ENCODE measurements at regions not wholly inside any gene's neighbourhood (a gene's known extent, or its start where the extent isn't known, plus 50 kb on each side); places are given as distances from the start of the nearest gene placed in this dataset.
"Not testable (repeated sequence)": the region's sequence is repeated elsewhere in the genome, so short reads cannot be mapped to it uniquely, and the experiment has no call there.

DNA sequence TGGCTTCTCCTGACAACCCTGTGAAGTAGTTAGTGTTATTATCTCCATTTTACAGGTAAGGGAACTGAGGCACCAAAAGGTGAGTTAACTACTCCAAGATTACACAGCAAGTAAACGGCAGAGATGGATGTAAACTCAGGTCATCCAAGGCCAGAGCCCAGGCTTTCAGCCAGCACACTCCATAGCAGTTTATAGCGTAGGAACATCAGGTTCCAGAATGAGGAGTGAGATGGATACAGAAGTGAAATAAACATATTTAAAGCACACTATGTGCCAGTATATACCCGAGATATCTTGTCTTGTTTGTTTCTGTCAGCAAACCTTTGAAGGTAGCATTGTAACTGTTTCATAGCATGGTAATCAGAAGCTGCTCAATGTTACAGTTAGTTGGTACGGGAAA lies 279.0 kb downstream of the OXSM start:
- no peak for DNase-seq (ENCODE audit: low read depth)

GRCh38 chr3:26070854-26071253 lies 281.0 kb downstream of the OXSM start:
- DNase-seq (ENCODE audit: low read depth), result no peak

DNA sequence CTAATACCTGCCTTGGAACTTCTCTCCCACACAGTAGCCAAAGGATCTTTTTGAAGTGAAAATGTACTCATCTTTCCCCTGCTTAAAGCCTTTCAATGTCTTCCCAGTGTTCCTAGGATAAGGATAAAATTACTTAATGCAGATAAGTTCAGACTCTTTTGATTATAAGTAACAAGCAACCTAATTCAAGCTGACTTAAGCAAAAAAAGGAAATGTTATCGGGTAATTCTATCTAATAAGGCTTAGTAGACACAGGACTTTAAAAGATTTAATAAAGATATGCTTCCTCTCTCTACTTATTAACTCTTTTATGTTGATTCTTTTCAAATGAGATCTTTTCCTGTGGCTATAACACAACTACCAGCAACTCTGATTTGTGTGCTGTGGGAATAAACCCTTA lies 284.2 kb downstream of the OXSM start:
- DNase-seq (ENCODE audit: low read depth), result no peak

DNA sequence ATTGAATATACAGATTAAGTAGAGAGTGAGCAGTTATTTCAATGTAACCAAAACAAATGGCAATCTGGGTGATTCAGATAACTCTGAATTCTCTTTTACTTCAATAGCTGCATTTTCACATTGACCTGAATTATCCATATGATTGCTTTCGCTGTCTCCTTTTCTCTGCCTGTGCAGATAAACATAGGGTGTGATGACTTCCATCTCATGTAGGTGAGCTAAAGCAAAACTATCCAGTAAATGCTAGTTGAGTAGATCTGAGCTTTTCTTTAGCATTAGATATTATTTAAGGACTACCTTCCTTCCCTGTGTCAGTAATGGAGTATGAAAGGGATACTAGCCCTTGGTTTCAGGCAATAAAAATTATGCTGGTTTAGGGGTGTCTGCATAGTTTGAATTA lies 288.6 kb downstream of the OXSM start:
- no peak for DNase-seq (ENCODE audit: low read depth)

GRCh38 chr3:26081166-26081565 lies 291.3 kb downstream of the OXSM start:
- no peak for DNase-seq (ENCODE audit: low read depth)

- no peak for DNase-seq (ENCODE audit: low read depth)
Measured at GRCh38 chr3:26081806-26082205, 291.9 kb downstream of the OXSM start.

- no peak for DNase-seq (ENCODE audit: low read depth)
Measured at GRCh38 chr3:26082911-26083310, 293.0 kb downstream of the OXSM start.

DNA sequence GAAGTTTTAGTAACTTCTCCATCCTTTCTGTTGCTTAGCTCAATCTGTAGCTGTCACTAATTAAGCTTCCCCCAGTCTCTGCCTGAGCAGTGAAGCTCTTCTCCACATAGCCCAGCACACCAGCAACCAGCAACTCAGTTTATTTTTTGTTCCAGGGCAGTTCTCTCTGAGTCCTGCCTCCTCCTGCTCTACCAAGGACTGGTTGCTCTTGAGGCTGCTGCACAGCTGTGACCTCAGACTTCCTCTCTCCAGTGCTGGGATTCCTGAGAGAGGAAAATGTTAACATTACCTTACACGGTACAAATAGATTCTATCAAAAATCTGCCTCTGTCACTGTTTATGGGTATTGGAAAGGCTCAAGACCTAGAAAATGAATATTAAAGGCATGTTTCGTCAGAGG lies 294.7 kb downstream of the OXSM start:
- DNase-seq (ENCODE audit: low read depth), result no peak

DNA sequence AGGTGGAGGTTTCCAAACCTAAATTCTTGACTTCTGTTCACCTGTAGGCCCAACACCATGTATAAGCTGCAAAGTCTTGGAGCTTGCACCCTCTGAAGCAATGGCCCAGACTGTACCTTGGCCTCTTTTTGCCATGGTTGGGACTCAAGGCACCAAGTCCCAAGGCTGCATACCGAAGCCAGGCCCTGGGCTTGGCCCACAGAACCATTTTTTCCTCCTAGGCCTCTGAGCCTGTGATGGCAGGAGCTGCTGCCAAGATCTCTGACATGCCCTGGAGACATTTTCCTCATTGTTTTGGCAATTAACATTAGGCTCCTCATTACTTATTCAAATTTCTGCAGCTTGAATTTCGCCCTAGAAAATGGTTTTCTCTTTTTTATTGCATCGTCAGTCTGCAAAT lies 297.9 kb downstream of the OXSM start:
- no peak for DNase-seq (ENCODE audit: low read depth)

- no peak for DNase-seq (ENCODE audit: low read depth)
Measured at GRCh38 chr3:26089249-26089648, 299.4 kb downstream of the OXSM start.

DNA sequence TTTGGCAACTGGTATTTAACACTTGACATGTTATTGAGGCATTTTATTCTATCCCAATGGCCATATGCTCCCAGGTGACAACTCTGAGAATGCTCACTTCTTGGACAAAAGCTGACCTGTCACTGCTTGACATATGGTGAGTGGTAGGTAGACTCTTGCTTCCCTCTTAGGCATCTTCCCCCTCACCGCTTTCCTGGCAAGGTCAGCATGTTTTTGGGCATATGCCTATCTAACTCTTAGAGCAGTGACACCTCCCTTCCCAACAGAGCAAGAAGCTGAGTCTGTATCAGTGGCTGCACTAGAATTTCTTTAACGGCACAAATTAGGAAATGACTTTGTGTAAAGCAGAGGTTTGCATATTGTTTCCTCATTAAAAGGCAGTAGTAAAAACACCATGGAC lies 300.7 kb downstream of the OXSM start:
- DNase-seq (ENCODE audit: low read depth), result no peak

- DNase-seq (ENCODE audit: low read depth), result no peak
Measured at GRCh38 chr3:26091096-26091495, 301.2 kb downstream of the OXSM start.

DNA sequence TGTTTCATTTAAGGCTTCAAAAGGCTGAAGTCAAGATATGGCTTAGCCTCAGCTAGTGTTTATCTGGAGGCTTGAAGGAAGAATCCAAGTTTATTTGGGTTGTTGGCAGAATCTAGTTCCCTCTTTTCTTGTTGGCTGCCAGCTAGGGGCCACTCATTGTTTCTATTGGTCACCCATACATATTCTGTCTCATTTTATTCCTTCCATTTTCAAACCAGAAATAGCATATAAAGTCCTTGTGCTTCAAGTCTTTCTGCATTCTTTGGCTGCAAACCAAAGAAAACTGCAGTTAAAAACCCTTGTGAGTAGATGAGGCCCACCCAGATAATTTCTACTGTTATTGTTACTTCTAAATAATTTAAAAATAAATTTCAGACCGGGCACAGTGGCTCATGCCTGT lies 301.7 kb downstream of the OXSM start:
- DNase-seq (ENCODE audit: low read depth), result no peak

GRCh38 chr3:26097111-26097510 lies 307.2 kb downstream of the OXSM start:
- not testable (repeated sequence) for DNase-seq (ENCODE audit: low read depth)

- no peak for DNase-seq (ENCODE audit: low read depth)
Measured at GRCh38 chr3:26099692-26100091, 309.8 kb downstream of the OXSM start.

GRCh38 chr3:26100176-26100575 lies 310.3 kb downstream of the OXSM start:
- no peak for DNase-seq (ENCODE audit: low read depth)

DNA sequence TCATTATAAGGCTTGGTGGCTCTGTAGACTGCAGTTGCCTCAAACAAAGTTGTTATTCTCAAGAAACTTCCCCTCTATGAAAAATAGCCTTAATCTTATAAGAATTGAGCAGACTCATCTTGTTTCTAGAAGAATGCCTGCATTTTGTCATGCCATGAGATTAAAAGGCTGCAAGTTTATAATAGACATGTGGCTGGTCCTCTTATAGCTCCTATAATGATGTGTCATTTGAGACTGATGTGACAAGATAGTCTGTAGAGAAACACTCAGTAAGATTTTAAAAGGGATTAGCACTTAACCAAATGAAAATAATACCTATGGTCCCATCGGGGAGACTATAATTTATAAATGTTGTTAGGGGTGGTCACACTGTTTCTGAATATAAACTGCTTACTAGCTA lies 312.5 kb downstream of the OXSM start:
- DNase-seq (ENCODE audit: low read depth), result no peak

DNA sequence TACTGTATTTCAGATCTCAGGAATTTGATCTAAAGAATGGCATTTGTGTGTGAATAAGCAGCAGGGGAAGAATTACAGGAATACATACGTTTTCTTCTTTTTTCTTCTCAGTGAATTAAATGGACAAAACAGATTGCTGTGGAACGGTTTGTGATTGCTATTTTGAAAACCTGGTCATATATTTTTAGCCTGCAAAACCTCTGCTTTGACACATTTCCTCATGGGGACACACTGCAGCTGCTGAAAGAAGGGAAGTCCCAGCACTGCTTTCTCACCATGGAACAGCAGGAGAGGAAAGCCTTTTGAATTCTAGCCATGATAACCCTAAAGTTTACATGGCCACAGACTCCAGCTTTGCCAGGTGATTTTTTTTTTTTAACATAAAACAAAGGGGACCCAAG lies 315.0 kb downstream of the OXSM start:
- no peak for DNase-seq (ENCODE audit: low read depth)

DNA sequence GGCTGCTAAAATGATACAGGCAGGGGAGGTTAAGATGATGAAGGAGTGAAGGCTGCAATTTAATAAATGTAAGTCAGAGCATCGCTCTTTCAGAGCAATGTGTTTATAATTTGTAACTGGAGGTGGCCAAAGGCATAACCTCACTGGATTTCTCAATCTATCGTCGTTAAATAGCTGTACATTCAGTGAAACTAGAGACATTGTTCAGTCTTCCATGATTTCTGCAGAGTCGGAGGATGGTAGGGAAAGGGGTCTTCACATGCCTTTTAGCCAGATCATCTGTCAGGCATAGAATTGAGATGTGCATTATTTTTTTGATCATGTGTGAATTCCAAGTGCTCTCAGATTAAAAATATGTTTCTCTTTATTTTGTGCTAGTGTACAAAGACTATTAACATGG lies 315.4 kb downstream of the OXSM start:
- no peak for DNase-seq (ENCODE audit: low read depth)

DNA sequence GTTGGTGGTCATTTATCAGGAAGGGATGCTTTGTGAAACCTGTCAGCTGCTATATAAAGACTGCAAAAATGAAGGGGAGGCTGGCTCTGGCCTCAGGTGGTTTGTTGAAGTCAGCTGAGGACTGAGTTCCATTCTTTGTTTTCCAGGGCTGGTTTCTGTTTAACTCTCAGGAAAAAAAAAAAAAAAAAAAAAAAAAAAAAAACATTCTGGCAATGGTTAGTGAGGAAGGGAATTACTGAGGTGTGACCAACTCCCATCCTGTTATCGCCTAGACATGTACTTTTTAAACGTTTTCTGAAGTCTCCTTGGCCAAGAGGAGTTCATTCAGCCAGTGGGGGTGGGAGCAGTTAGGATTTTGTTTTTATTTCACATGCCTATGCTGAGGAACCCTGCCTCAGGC lies 316.3 kb downstream of the OXSM start:
- no peak for DNase-seq (ENCODE audit: low read depth)

GRCh38 chr3:26108846-26109489 lies 319.1 kb downstream of the OXSM start:
- DNase-seq (ENCODE audit: low read depth), result no peak

DNA sequence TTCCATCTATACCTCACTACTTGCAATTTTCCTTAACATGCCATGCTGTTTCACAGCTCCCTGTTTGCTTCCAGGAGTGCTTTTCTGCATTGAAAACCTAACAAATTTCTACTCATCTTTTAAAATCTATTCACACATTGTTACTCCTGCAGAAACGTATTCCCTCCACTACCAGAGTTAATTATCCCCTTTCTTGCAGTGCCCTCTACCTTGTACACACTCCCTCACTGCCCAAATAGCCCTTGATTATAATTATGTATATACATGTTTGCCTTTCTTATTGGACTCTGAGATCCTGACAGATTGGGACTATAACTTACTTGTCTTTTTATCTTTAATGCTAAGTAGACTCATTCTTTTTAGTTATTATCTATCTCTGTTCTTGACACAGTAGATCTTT lies 325.0 kb downstream of the OXSM start:
- no peak for DNase-seq (ENCODE audit: low read depth)

GRCh38 chr3:26118165-26118564 lies 328.3 kb downstream of the OXSM start:
- DNase-seq (ENCODE audit: low read depth), result no peak

DNA sequence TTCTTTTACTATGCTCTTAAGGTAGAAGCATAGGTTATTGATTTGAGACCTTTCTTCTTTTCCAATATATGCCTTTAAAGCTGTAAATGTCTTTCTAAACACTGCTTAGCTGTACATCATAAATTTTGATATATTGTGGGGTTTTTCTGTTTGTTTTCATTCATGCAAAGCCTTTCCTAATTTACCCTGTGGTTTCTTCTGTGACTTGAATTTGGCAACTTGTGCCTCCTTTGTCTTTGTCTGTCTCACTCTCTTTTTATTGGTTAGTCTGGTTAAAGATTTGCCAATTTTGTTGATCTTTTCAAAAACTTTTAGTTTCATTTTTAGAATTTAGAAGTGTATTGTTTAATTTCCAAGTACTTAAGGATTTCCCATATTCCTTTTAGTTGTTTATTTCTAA lies 343.1 kb downstream of the OXSM start:
- DNase-seq (ENCODE audit: low read depth), result no peak

- DNase-seq (ENCODE audit: low read depth), result no peak
Measured at GRCh38 chr3:26141296-26141695, 351.4 kb downstream of the OXSM start.
